Endothelial cell (in vitro differentiated cells): ENCODE measurements at regions not wholly inside any gene's neighbourhood (a gene's known extent, or its start where the extent isn't known, plus 50 kb on each side); places are given as distances from the start of the nearest gene placed in this dataset.

Experiments
- DNase-seq: peaks from one replicate; pipeline ENCODE4 v3.0.0; 2021; ENCODE audit warnings: low spot score
- H3K27ac Mint-ChIP-seq: one replicate; pipeline ENCODE4 v1.8.0; 2021; ENCODE audit warnings: mixed read lengths, inconsistent platforms; ENCODE audit not compliant: unreplicated experiment
- H3K27me3 Mint-ChIP-seq: one replicate; pipeline ENCODE4 v1.8.0; 2021; ENCODE audit warnings: mild to moderate bottlenecking, moderate library complexity, mixed read lengths, inconsistent platforms; ENCODE audit not compliant: unreplicated experiment
- H3K36me3 Mint-ChIP-seq: one replicate; pipeline ENCODE4 v1.8.0; 2021; ENCODE audit warnings: mild to moderate bottlenecking, low read depth, mixed read lengths, inconsistent platforms; ENCODE audit not compliant: unreplicated experiment
- H3K4me1 Mint-ChIP-seq: one replicate; pipeline ENCODE4 v1.8.0; 2021; ENCODE audit warnings: mild to moderate bottlenecking, mixed read lengths, inconsistent platforms; ENCODE audit not compliant: unreplicated experiment
- H3K4me3 Mint-ChIP-seq: one replicate; pipeline ENCODE4 v1.8.0; 2021; ENCODE audit warnings: mild to moderate bottlenecking, mixed read lengths, inconsistent platforms; ENCODE audit not compliant: unreplicated experiment
- H3K9me3 Mint-ChIP-seq: one replicate; pipeline ENCODE4 v1.8.0; 2021; ENCODE audit warnings: mixed read lengths, inconsistent platforms; ENCODE audit not compliant: unreplicated experiment
- CTCF ChIP-seq: fragments of 200-600 bp; sonication (generic); IDR thresholded peaks from one replicate; pipeline ENCODE4 v1.5.0; 2021; ENCODE audit warnings: antibody characterized with exemption; ENCODE audit not compliant: unreplicated experiment

- no peak for DNase-seq
- H3K27ac Mint-ChIP-seq, result no peak overlapping the region
- H3K4me3 Mint-ChIP-seq, result no peak overlapping the region
- no peaks in the 10 kb centered on the region for H3K27me3 Mint-ChIP-seq
- no peaks in the 10 kb centered on the region for H3K9me3 Mint-ChIP-seq
- H3K4me1 Mint-ChIP-seq, result peaks cover 7% of the 10 kb centered on the region
- TF ChIP-seq CTCF, result no peak
- H3K36me3 Mint-ChIP-seq, result peaks cover 5% of the 10 kb centered on the region
Measured at GRCh38 chr11:13091373-13091772, 82.3 kb downstream of the RASSF10 start.

- no peak overlapping the region for H3K4me3 Mint-ChIP-seq
- DNase-seq, result no peak
- no peak for TF ChIP-seq CTCF
- H3K36me3 Mint-ChIP-seq, result peaks cover 5% of the 10 kb centered on the region
- H3K27ac Mint-ChIP-seq, result no peak overlapping the region
- H3K4me1 Mint-ChIP-seq, result peaks cover 7% of the 10 kb centered on the region
- H3K27me3 Mint-ChIP-seq, result no peaks in the 10 kb centered on the region
- no peaks in the 10 kb centered on the region for H3K9me3 Mint-ChIP-seq
Measured at GRCh38 chr11:13091804-13092203, 82.7 kb downstream of the RASSF10 start.

GRCh38 chr11:13094930-13095687, 86.0 kb downstream of the RASSF10 start:
- Mint-ChIP-seq H3K27ac (no peak overlapping the region), H3K4me1 (peaks cover 4% of the 10 kb centered on the region), H3K9me3 (no peaks in the 10 kb centered on the region), H3K27me3 (no peaks in the 10 kb centered on the region), H3K4me3 (no peak overlapping the region), H3K36me3 (no peaks in the 10 kb centered on the region)
- no peak for DNase-seq
- TF ChIP-seq CTCF, result no peak

GRCh38 chr11:13098063-13098462, 88.9 kb downstream of the RASSF10 start:
- no peak overlapping the region for H3K27ac Mint-ChIP-seq
- DNase-seq, result no peak
- TF ChIP-seq CTCF, result no peak
- H3K4me1 Mint-ChIP-seq, result peaks cover 16% of the 10 kb centered on the region
- H3K36me3 Mint-ChIP-seq, result no peaks in the 10 kb centered on the region
- H3K27me3 Mint-ChIP-seq, result no peaks in the 10 kb centered on the region
- no peaks in the 10 kb centered on the region for H3K9me3 Mint-ChIP-seq
- no peak overlapping the region for H3K4me3 Mint-ChIP-seq

- no peak for DNase-seq
- H3K9me3 Mint-ChIP-seq, result no peaks in the 10 kb centered on the region
- no peaks in the 10 kb centered on the region for H3K36me3 Mint-ChIP-seq
- TF ChIP-seq CTCF, result no peak
- H3K4me3 Mint-ChIP-seq, result no peak overlapping the region
- H3K27ac Mint-ChIP-seq, result no peak overlapping the region
- H3K27me3 Mint-ChIP-seq, result no peaks in the 10 kb centered on the region
- peaks cover 23% of the 10 kb centered on the region for H3K4me1 Mint-ChIP-seq
Measured at GRCh38 chr11:13098616-13099289, 89.6 kb downstream of the RASSF10 start.
